HepG2 (cell line): ENCODE measurements at regions not wholly inside any gene's neighbourhood (a gene's known extent, or its start where the extent isn't known, plus 50 kb on each side); places are given as distances from the start of the nearest gene placed in this dataset.

ENCODE experiments used
- EZH2 ChIP-seq: conservative IDR thresholded peaks from 2 replicates; pipeline ENCODE4 v1.6.1; 2012; ENCODE audit warnings: mild to moderate bottlenecking, low read depth, low read length, moderate library complexity
- KDM5B ChIP-seq: sonication (generic); formaldehyde crosslinking; IDR thresholded peaks from 2 replicates; pipeline ENCODE4 v1.4.0; 2020; ENCODE audit warnings: missing genetic modification reagents, mild to moderate bottlenecking, borderline replicate concordance
- NFIC ChIP-seq: IDR thresholded peaks from 2 replicates; pipeline ENCODE4 v1.6.1; 2012; ENCODE audit warnings: mild to moderate bottlenecking, low read length, inconsistent platforms
- RFX5 ChIP-seq: IDR thresholded peaks from 2 replicates; pipeline ENCODE4 v1.6.1; 2011; ENCODE audit warnings: low read depth, low read length, improper control_type of control experiment
- SALL2 ChIP-seq: sonication (generic); formaldehyde crosslinking; IDR thresholded peaks from 2 replicates; pipeline ENCODE4 v1.8.1; 2023; ENCODE audit warnings: mild to moderate bottlenecking, missing genetic modification reagents, inconsistent platforms
- ZBTB34 ChIP-seq: sonication (generic); formaldehyde crosslinking; IDR thresholded peaks from 2 replicates; pipeline ENCODE4 v1.8.0; 2022; ENCODE audit warnings: mild to moderate bottlenecking, missing genetic modification reagents
- ZKSCAN5 ChIP-seq: sonication (generic); formaldehyde crosslinking; IDR thresholded peaks from 2 replicates; pipeline ENCODE4 v1.5.1; 2020; ENCODE audit warnings: mild to moderate bottlenecking, missing genetic modification reagents
- TF ChIP-seq, protein P1 (sequence below): sonication (generic); formaldehyde crosslinking; IDR thresholded peaks from 2 replicates; pipeline ENCODE4 v1.5.0; 2020; ENCODE audit warnings: mild to moderate bottlenecking, missing genetic modification reagents, moderate library complexity

DNA sequence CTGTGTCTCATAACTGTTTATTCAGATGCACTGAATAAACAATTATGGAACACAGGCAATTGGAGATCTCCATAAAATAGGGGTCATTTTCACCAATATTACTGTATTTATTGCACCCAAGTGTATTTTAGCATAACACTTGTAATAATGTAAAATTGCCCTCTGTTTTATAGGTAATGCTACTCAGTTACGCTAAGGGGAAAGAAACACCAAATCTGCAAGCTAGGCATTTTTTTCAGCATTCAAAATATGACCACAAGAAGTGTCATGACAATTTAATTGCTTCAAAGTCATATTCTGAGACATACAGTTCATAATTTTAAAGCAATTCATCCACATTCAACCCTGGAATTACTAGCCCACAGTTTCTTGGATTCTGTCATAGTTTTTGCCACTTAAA lies 643.2 kb upstream of the NOX3 start:
- TF ChIP-seq KDM5B (CRISPR knock-in tag) (no peak), NFIC (no peak), ZBTB34 (CRISPR knock-in tag) (no peak), RFX5 (no peak), SALL2 (CRISPR knock-in tag) (no peak), ZKSCAN5 (CRISPR knock-in tag) (no peak), EZH2 (no peak)
- TF ChIP-seq, protein P1, sequence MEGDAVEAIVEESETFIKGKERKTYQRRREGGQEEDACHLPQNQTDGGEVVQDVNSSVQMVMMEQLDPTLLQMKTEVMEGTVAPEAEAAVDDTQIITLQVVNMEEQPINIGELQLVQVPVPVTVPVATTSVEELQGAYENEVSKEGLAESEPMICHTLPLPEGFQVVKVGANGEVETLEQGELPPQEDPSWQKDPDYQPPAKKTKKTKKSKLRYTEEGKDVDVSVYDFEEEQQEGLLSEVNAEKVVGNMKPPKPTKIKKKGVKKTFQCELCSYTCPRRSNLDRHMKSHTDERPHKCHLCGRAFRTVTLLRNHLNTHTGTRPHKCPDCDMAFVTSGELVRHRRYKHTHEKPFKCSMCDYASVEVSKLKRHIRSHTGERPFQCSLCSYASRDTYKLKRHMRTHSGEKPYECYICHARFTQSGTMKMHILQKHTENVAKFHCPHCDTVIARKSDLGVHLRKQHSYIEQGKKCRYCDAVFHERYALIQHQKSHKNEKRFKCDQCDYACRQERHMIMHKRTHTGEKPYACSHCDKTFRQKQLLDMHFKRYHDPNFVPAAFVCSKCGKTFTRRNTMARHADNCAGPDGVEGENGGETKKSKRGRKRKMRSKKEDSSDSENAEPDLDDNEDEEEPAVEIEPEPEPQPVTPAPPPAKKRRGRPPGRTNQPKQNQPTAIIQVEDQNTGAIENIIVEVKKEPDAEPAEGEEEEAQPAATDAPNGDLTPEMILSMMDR (CRISPR knock-in tag) = no peak
